GM12891 (cell line): ENCODE measurements at regions not wholly inside any gene's neighbourhood (a gene's known extent, or its start where the extent isn't known, plus 50 kb on each side); places are given as distances from the start of the nearest gene placed in this dataset.

Source experiments
- DNase-seq: peaks from one replicate; pipeline ENCODE4 v3.0.0; 2011; ENCODE audit warnings: low spot score; ENCODE audit not compliant: insufficient read length
- FAIRE-seq: peaks from 2 replicates; lab custom pipeline; 2011; peaks lifted over from hg19 to GRCh38; lab: Jason Lieb, UNC
- PAX5 ChIP-seq: IDR thresholded peaks from 2 replicates; pipeline ENCODE4 v1.6.1; 2011; ENCODE audit warnings: low read length, moderate library complexity, mild to moderate bottlenecking; ENCODE audit not compliant: insufficient read depth, severe bottlenecking
- POLR2A ChIP-seq: IDR thresholded peaks from 2 replicates; pipeline ENCODE4 v1.6.1; 2011; ENCODE audit warnings: low read depth, low read length, control low read depth
- POLR2AphosphoS5 ChIP-seq: IDR thresholded peaks from 2 replicates; pipeline ENCODE4 v1.6.1; 2011; ENCODE audit warnings: low read depth, low read length, control low read depth
- POU2F2 ChIP-seq: IDR thresholded peaks from 2 replicates; pipeline ENCODE4 v1.6.1; 2011; ENCODE audit warnings: low read depth, mild to moderate bottlenecking, control low read depth, low read length, moderate library complexity
- SPI1 ChIP-seq: IDR thresholded peaks from 2 replicates; pipeline ENCODE4 v1.6.1; 2011; ENCODE audit warnings: low read depth, low read length, control low read depth
- TAF1 ChIP-seq: IDR thresholded peaks from 2 replicates; pipeline ENCODE4 v1.6.1; 2011; ENCODE audit warnings: low read depth, low read length, control low read depth

GRCh38 chr5:110345623-110346022 lies 380.8 kb downstream of the TMEM232 start:
- no peak for FAIRE-seq
- TF ChIP-seq SPI1 (no peak), POLR2AphosphoS5 (no peak), POLR2A (no peak), PAX5 (no peak), TAF1 (no peak), POU2F2 (no peak)
- DNase-seq: no peak

GRCh38 chr5:110346893-110347358 lies 379.5 kb downstream of the TMEM232 start:
- TF ChIP-seq POLR2A (no peak), POU2F2 (no peak), POLR2AphosphoS5 (no peak), PAX5 (no peak), SPI1 (no peak), TAF1 (no peak)
- DNase-seq: no peak
- FAIRE-seq: no peak

- DNase-seq: no peak
- TF ChIP-seq POLR2A (no peak), POU2F2 (no peak), PAX5 (no peak)
- no peak for FAIRE-seq
Measured at GRCh38 chr5:110347781-110348180, 378.7 kb downstream of the TMEM232 start.

GRCh38 chr5:110351430-110351829 lies 375.0 kb downstream of the TMEM232 start:
- no peak for DNase-seq
- FAIRE-seq: no peak
- TF ChIP-seq TAF1: no peak
- TF ChIP-seq POLR2AphosphoS5: no peak
- no peak for TF ChIP-seq SPI1
- TF ChIP-seq PAX5: no peak
- TF ChIP-seq POU2F2: no peak
- TF ChIP-seq POLR2A: no peak

- DNase-seq (no peak), FAIRE-seq (no peak)
- TF ChIP-seq TAF1 (no peak), SPI1 (no peak), PAX5 (no peak), POU2F2 (no peak), POLR2A (no peak), POLR2AphosphoS5 (no peak)
Measured at GRCh38 chr5:110354311-110354710, 372.2 kb downstream of the TMEM232 start.

GRCh38 chr5:110354915-110355644 lies 371.4 kb downstream of the TMEM232 start:
- no peak for DNase-seq
- TF ChIP-seq TAF1: no peak
- TF ChIP-seq POLR2A: no peak
- no peak for TF ChIP-seq POU2F2
- no peak for TF ChIP-seq SPI1
- no peak for TF ChIP-seq PAX5
- no peak for TF ChIP-seq POLR2AphosphoS5
- FAIRE-seq: no peak

- TF ChIP-seq SPI1 (no peak), POU2F2 (no peak), PAX5 (no peak), POLR2A (no peak), TAF1 (no peak), POLR2AphosphoS5 (no peak)
- DNase-seq (no peak), FAIRE-seq (no peak)
Measured at GRCh38 chr5:110356677-110357076, 369.8 kb downstream of the TMEM232 start.

- FAIRE-seq: no peak
- no peak for DNase-seq
- TF ChIP-seq TAF1 (no peak), POLR2AphosphoS5 (no peak), POLR2A (no peak), SPI1 (no peak), POU2F2 (no peak)
Measured at GRCh38 chr5:110359221-110359620, 367.2 kb downstream of the TMEM232 start.

GRCh38 chr5:110361471-110361870 lies 365.0 kb downstream of the TMEM232 start:
- TF ChIP-seq TAF1: no peak
- no peak for TF ChIP-seq PAX5
- TF ChIP-seq POLR2AphosphoS5: no peak
- no peak for TF ChIP-seq POLR2A
- TF ChIP-seq SPI1: no peak
- no peak for TF ChIP-seq POU2F2
- FAIRE-seq (no peak), DNase-seq (no peak)

- DNase-seq: no peak
- TF ChIP-seq PAX5: no peak
- no peak for TF ChIP-seq SPI1
- TF ChIP-seq TAF1: no peak
- no peak for TF ChIP-seq POLR2AphosphoS5
- no peak for TF ChIP-seq POLR2A
- no peak for TF ChIP-seq POU2F2
- FAIRE-seq: no peak
Measured at GRCh38 chr5:110362261-110362660, 364.2 kb downstream of the TMEM232 start.
